ENCODE measurements at regions not wholly inside any gene's neighbourhood (a gene's known extent, or its start where the extent isn't known, plus 50 kb on each side); places are given as distances from the start of the nearest gene placed in this dataset.
"Not testable (repeated sequence)": the region's sequence is repeated elsewhere in the genome, so short reads cannot be mapped to it uniquely, and the experiment has no call there.

- not testable (repeated sequence) for TF ChIP-seq POLR2A, CTCF (IDR thresholded peaks at IDR 0.05)
Measured at GRCh38 chr16:88188171-88188895, 194.4 kb upstream of the ZNF469 start.
